Natural killer cell (primary cell): ENCODE measurements at regions not wholly inside any gene's neighbourhood (a gene's known extent, or its start where the extent isn't known, plus 50 kb on each side); places are given as distances from the start of the nearest gene placed in this dataset.

Experiments
- ATAC-seq, 3 donors: fragments of 150-1000 bp in 2 of 3; fragments of 200-7000 bp in 1 of 3; cut with Tn5 transposase; 1 replicate in 1 of 3; 2 replicates in 2 of 3; pipeline ENCODE4 v1.10.0; 2021; ENCODE audit warnings: mild to moderate bottlenecking in 2 of 3, moderate library complexity in 2 of 3
- DNase-seq, 2 donors: peaks; one replicate each; pipeline versions ENCODE4 v3.0.0 to v3.0.0-alpha.2; 2013 to 2021; ENCODE audit warnings: mixed read lengths in 1 of 2
- H3K27ac ChIP-seq: one replicate; pipeline ENCODE4 v1.5.1; 2013; ENCODE audit warnings: mild to moderate bottlenecking, low read length
- H3K27me3 ChIP-seq: one replicate; pipeline ENCODE4 v1.6.1; 2013; ENCODE audit warnings: low read length; ENCODE audit not compliant: control insufficient read depth, insufficient read depth
- H3K36me3 ChIP-seq: one replicate; pipeline ENCODE4 v1.6.1; 2013; ENCODE audit warnings: low read length; ENCODE audit not compliant: control insufficient read depth, insufficient read depth
- H3K4me1 ChIP-seq: one replicate; pipeline ENCODE4 v1.6.1; 2013; ENCODE audit warnings: low read length; ENCODE audit not compliant: control insufficient read depth, insufficient read depth
- H3K4me3 ChIP-seq: one replicate; pipeline ENCODE4 v1.5.1; 2013; ENCODE audit warnings: low read length
- H3K9me3 ChIP-seq: one replicate; pipeline ENCODE4 v1.6.1; 2013; ENCODE audit warnings: low read length; ENCODE audit not compliant: control insufficient read depth, insufficient read depth
- H3K27ac Mint-ChIP-seq, 2 donors: one replicate each; pipeline ENCODE4 v1.8.0; 2022; ENCODE audit warnings: mild to moderate bottlenecking in 2 of 2, mixed read lengths in 2 of 2, moderate library complexity in 1 of 2
- H3K27me3 Mint-ChIP-seq, 2 donors: one replicate each; pipeline ENCODE4 v1.8.0; 2022; ENCODE audit warnings: low read depth in 2 of 2, mixed read lengths in 2 of 2
- H3K36me3 Mint-ChIP-seq: one replicate; pipeline ENCODE4 v1.8.0; 2022; ENCODE audit warnings: mixed read lengths
- H3K4me1 Mint-ChIP-seq, 2 donors: one replicate each; pipeline ENCODE4 v1.8.0; 2022; ENCODE audit warnings: mixed read lengths in 2 of 2
- H3K4me3 Mint-ChIP-seq: one replicate; pipeline ENCODE4 v1.8.0; 2022; ENCODE audit warnings: mild to moderate bottlenecking, moderate library complexity, mixed read lengths
- H3K9me3 Mint-ChIP-seq, 2 donors: one replicate each; pipeline ENCODE4 v1.8.0; 2022; ENCODE audit warnings: mixed read lengths in 2 of 2
- CTCF ChIP-seq: fragments of 200-600 bp; IDR thresholded peaks from one replicate; pipeline ENCODE4 v1.8.0; 2022; ENCODE audit warnings: antibody characterized with exemption
- WGBS: methylation state at CpG from one replicate; pipeline ENCODE4 v1.1.7; 2013; ENCODE audit warnings: missing lambda C conversion rate; ENCODE audit not compliant: insufficient coverage; 5-methylcytosine and 5-hydroxymethylcytosine counted together
- intact Hi-C: fragments of 100-400 bp; cut with micrococcal nuclease; formaldehyde crosslinking; loops from one replicate; pipeline ENCODE4 v1.14.2; 2022

- ATAC-seq, result no peak
- no peaks in the 10 kb centered on the region for H3K27me3 ChIP-seq
- WGBS, result 86% methylated on average over 9 of the region's 9 CpGs
- H3K4me1 ChIP-seq, result no peaks in the 10 kb centered on the region
- Mint-ChIP-seq H3K27me3 (no peaks in the 10 kb centered on the region), H3K27ac (no peak overlapping the region), H3K4me3 (no peak overlapping the region), H3K4me1 (no peaks in the 10 kb centered on the region), H3K36me3 (peaks cover 6% of the 10 kb centered on the region), H3K9me3 (peaks cover 15 to 23% of the 10 kb centered on the region in 2 donors)
- TF ChIP-seq CTCF, result no peak
- no peak for DNase-seq
- no peaks in the 10 kb centered on the region for H3K36me3 ChIP-seq
- peaks cover 12% of the 10 kb centered on the region for H3K9me3 ChIP-seq
- intact Hi-C loops, result no loop called here
- no peak overlapping the region for H3K4me3 ChIP-seq
- no peak overlapping the region for H3K27ac ChIP-seq
Measured at GRCh38 chr4:179664430-179665027, 2222.3 kb upstream of the AGA start.

DNA sequence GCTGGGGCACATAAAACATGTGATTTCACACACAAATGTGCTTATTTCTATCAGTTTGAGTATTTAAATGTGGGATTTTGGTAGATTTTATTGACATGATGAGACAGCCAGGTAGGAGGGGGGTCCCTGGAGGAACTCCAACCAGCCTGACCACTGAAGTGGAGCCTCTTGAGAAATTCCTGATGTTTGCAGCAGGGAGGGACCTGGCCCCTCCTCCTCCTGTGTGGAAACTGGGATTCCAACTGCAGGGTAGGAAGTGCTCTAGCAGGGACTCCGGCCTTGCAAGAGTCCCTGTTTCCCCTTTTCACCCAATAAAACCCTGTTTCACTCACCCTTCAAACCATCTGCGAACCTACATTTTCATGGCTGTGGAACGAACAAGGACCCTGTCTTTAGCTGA is 2224.0 kb upstream of the AGA start:
- H3K4me3 Mint-ChIP-seq, result no peak overlapping the region
- no peaks in the 10 kb centered on the region for H3K4me1 ChIP-seq
- H3K9me3 ChIP-seq, result peaks cover 6% of the 10 kb centered on the region
- H3K9me3 Mint-ChIP-seq, result peaks cover 9 to 17% of the 10 kb centered on the region in 2 donors
- no peak for DNase-seq
- no peaks in the 10 kb centered on the region for H3K4me1 Mint-ChIP-seq
- H3K36me3 Mint-ChIP-seq, result peaks cover 8% of the 10 kb centered on the region
- 63% methylated on average over 3 of the region's 3 CpGs for WGBS
- intact Hi-C loops, result no loop called here
- no peak overlapping the region for H3K4me3 ChIP-seq
- no peak overlapping the region for H3K27ac Mint-ChIP-seq
- H3K27me3 Mint-ChIP-seq, result no peaks in the 10 kb centered on the region
- TF ChIP-seq CTCF, result no peak
- H3K27me3 ChIP-seq, result no peaks in the 10 kb centered on the region
- no peak for ATAC-seq
- H3K27ac ChIP-seq, result no peak overlapping the region
- H3K36me3 ChIP-seq, result no peaks in the 10 kb centered on the region

- Mint-ChIP-seq H3K27me3 (no peaks in the 10 kb centered on the region), H3K9me3 (peaks cover 9% of the 10 kb centered on the region in 2 donors), H3K4me1 (no peaks in the 10 kb centered on the region), H3K27ac (no peak overlapping the region), H3K36me3 (peaks cover 15% of the 10 kb centered on the region), H3K4me3 (no peak overlapping the region)
- Histone ChIP-seq H3K9me3 (no peaks in the 10 kb centered on the region), H3K27ac (no peak overlapping the region), H3K4me1 (no peaks in the 10 kb centered on the region), H3K36me3 (no peaks in the 10 kb centered on the region), H3K27me3 (no peaks in the 10 kb centered on the region), H3K4me3 (no peak overlapping the region)
- no peak for TF ChIP-seq CTCF
- no peak for DNase-seq
- intact Hi-C loops, result no loop called here
- no CpG with 5 or more reads among the region's 2 CpGs for WGBS
- no peak for ATAC-seq
Measured at GRCh38 chr4:179671609-179672008, 2229.4 kb upstream of the AGA start.
